Hepatocyte (in vitro differentiated cells): ENCODE measurements at regions not wholly inside any gene's neighbourhood (a gene's known extent, or its start where the extent isn't known, plus 50 kb on each side); places are given as distances from the start of the nearest gene placed in this dataset.

ENCODE experiments used
- DNase-seq: peaks from one replicate; pipeline ENCODE4 v3.0.0-alpha.2; 2016; ENCODE audit warnings: low spot score
- H2AFZ ChIP-seq: fragments of 200-600 bp; sonication (generic); 2 replicates; pipeline ENCODE4 v1.6.0; 2016; ENCODE audit warnings: antibody characterized with exemption, mild to moderate bottlenecking
- H3K27ac ChIP-seq: fragments of 200-600 bp; sonication (generic); 2 replicates; pipeline ENCODE4 v1.5.1; 2016; ENCODE audit warnings: mild to moderate bottlenecking
- H3K27me3 ChIP-seq: fragments of 200-600 bp; sonication (generic); 2 replicates; pipeline ENCODE4 v1.6.1; 2016
- H3K36me3 ChIP-seq: fragments of 200-600 bp; sonication (generic); replicated peaks from 2 replicates; pipeline ENCODE4 v1.5.1; 2016; ENCODE audit warnings: low read depth; ENCODE audit not compliant: insufficient read depth
- H3K4me1 ChIP-seq: fragments of 200-600 bp; sonication (generic); 2 replicates; pipeline ENCODE4 v1.5.1; 2016; ENCODE audit warnings: mild to moderate bottlenecking, moderate library complexity; ENCODE audit not compliant: insufficient read depth
- H3K4me2 ChIP-seq: fragments of 200-600 bp; sonication (generic); 2 replicates; pipeline ENCODE4 v1.6.0; 2016
- H3K4me3 ChIP-seq: fragments of 200-600 bp; sonication (generic); 2 replicates; pipeline ENCODE4 v1.5.1; 2016; ENCODE audit warnings: mild to moderate bottlenecking
- H3K79me2 ChIP-seq: fragments of 200-600 bp; sonication (generic); 2 replicates; pipeline ENCODE4 v1.6.0; 2017; ENCODE audit warnings: mild to moderate bottlenecking
- H3K9me2 ChIP-seq: fragments of 200-600 bp; sonication (generic); replicated peaks from 2 replicates; pipeline ENCODE4 v1.6.0; 2017; ENCODE audit warnings: mild to moderate bottlenecking; ENCODE audit not compliant: insufficient read depth
- H3K9me3 ChIP-seq: fragments of 200-600 bp; sonication (generic); 2 replicates; pipeline ENCODE4 v1.5.1; 2016; ENCODE audit warnings: low read depth, mild to moderate bottlenecking
- H4K20me1 ChIP-seq: fragments of 200-600 bp; sonication (generic); 2 replicates; pipeline ENCODE4 v1.6.0; 2016; ENCODE audit warnings: mild to moderate bottlenecking; ENCODE audit not compliant: insufficient read depth, poor library complexity, severe bottlenecking
- EZH2 ChIP-seq: fragments of 200-600 bp; sonication (generic); IDR thresholded peaks from 2 replicates; pipeline ENCODE4 v1.6.1; 2016; ENCODE audit warnings: antibody characterized with exemption, mild to moderate bottlenecking, borderline replicate concordance
- EZH2phosphoT487 ChIP-seq: fragments of 200-600 bp; sonication (generic); IDR thresholded peaks from one replicate; pipeline ENCODE4 v1.6.1; 2018; ENCODE audit warnings: antibody characterized with exemption, mild to moderate bottlenecking, low read depth, moderate library complexity; ENCODE audit not compliant: unreplicated experiment, severe bottlenecking
- WGBS: methylation state at CpG from one replicate; pipeline ENCODE4 v1.1.6; 2016; ENCODE audit warnings: low lambda C conversion rate; ENCODE audit errors: missing lambda C conversion rate; 5-methylcytosine and 5-hydroxymethylcytosine counted together
- TF ChIP-seq, protein P1 (sequence below): fragments of 200-600 bp; sonication (generic); IDR thresholded peaks from 2 replicates; pipeline ENCODE4 v1.5.1; 2016; ENCODE audit warnings: antibody characterized with exemption, mild to moderate bottlenecking; ENCODE audit not compliant: poor library complexity

DNA sequence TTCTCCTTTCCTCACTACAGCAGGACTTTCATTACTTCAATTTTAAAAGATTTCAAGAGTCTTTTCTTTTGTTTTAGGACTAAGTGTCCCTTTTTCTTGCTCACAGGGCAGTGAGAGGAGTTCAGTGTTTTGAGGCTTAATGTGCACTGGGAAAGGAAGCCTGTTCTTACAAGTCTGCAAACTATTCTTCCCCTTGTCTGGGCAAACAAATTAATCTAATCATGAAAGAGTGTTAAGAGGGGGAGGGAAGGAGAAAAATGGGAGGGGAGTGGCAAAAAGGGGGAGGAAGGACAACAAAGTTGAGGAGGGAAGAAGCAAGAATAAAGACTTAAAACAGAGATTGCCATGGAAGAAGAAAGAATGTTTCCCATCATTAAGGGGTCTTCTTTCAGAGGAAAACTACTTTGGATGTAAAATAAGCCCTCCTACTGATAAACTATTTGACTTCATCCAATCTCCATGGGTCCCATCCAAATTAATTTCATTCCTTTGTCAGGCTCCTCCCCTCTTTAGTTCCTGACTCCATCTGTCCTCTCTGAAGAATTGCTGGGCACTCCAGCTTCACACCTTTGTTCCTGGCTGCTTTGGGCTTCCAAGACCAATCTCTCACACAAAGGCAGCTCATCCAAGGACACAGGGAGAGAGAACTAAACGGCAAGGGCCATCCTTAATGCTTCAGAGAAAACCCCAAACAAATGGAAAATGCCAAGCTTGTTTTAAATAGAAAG, 244.5 kb downstream of the TPBG start:
- Histone ChIP-seq H3K9me2 (no peaks in the 10 kb centered on the region), H3K4me2 (no peak overlapping the region), H3K4me3 (no peak overlapping the region), H3K27me3 (no peaks in the 10 kb centered on the region), H3K36me3 (no peaks in the 10 kb centered on the region), H3K9me3 (no peaks in the 10 kb centered on the region), H3K4me1 (peaks cover 5% of the 10 kb centered on the region), H2AFZ (no peak overlapping the region), H4K20me1 (no peaks in the 10 kb centered on the region), H3K27ac (peak overlapping the region; percentile 38), H3K79me2 (no peaks in the 10 kb centered on the region)
- WGBS, result 32% methylated on average over 1 of the region's 1 CpG
- no peak for DNase-seq
- TF ChIP-seq EZH2, result no peak
- TF ChIP-seq, protein P1, sequence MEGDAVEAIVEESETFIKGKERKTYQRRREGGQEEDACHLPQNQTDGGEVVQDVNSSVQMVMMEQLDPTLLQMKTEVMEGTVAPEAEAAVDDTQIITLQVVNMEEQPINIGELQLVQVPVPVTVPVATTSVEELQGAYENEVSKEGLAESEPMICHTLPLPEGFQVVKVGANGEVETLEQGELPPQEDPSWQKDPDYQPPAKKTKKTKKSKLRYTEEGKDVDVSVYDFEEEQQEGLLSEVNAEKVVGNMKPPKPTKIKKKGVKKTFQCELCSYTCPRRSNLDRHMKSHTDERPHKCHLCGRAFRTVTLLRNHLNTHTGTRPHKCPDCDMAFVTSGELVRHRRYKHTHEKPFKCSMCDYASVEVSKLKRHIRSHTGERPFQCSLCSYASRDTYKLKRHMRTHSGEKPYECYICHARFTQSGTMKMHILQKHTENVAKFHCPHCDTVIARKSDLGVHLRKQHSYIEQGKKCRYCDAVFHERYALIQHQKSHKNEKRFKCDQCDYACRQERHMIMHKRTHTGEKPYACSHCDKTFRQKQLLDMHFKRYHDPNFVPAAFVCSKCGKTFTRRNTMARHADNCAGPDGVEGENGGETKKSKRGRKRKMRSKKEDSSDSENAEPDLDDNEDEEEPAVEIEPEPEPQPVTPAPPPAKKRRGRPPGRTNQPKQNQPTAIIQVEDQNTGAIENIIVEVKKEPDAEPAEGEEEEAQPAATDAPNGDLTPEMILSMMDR, result no peak
- no peak for TF ChIP-seq EZH2phosphoT487

DNA sequence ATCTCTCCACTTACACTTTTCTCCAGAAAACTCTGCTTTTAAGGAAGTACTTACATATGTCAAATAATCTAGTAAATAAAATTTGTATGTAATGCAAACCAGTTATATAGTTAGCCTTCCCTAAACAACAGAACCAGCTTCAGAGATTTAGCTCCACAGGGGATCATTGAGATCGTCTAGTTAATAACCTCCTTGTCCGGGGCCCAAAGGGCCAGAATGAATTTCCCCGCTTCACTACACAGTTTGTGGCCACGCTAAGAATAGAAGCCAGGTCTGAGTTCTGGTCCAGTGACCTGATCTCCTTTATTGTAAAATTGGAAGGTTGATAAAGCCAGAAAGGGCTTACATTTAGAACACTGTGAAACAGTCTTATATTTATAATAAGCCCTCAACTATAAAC, 245.2 kb downstream of the TPBG start:
- DNase-seq, result no peak
- no peaks in the 10 kb centered on the region for H4K20me1 ChIP-seq
- H3K4me3 ChIP-seq, result no peak overlapping the region
- H3K27me3 ChIP-seq, result no peaks in the 10 kb centered on the region
- no peaks in the 10 kb centered on the region for H3K79me2 ChIP-seq
- H3K4me2 ChIP-seq, result no peak overlapping the region
- peaks cover 5% of the 10 kb centered on the region for H3K4me1 ChIP-seq
- H3K27ac ChIP-seq, result no peak overlapping the region
- no peaks in the 10 kb centered on the region for H3K9me2 ChIP-seq
- no peaks in the 10 kb centered on the region for H3K36me3 ChIP-seq
- TF ChIP-seq, protein P1, result no peak
- TF ChIP-seq EZH2 (no peak), EZH2phosphoT487 (no peak)
- 71% methylated on average over 4 of the region's 4 CpGs for WGBS
- no peak overlapping the region for H2AFZ ChIP-seq
- H3K9me3 ChIP-seq, result no peaks in the 10 kb centered on the region

DNA sequence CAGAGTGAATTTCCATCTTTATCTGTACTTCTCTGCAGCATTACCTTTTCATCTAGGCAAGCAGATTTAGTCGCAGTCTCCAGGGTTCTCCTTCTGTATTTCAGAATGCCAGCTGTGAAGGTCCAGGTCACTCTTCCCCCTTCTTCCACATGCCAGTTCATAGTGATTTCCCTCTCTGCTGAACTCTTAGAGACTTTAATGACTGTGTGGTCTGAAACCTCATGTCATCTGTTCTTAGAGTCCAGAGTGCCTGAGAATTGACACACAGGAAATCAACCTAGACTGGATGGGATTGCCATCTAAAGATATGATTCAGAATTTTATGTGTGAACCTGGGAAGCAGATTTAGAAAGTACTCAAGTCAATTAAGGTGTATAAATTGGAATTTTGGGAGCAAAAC, 248.1 kb downstream of the TPBG start:
- H2AFZ ChIP-seq, result no peak overlapping the region
- H3K4me1 ChIP-seq, result peaks cover 5% of the 10 kb centered on the region
- H3K27me3 ChIP-seq, result no peaks in the 10 kb centered on the region
- no peaks in the 10 kb centered on the region for H3K79me2 ChIP-seq
- no peak overlapping the region for H3K4me3 ChIP-seq
- H3K4me2 ChIP-seq, result no peak overlapping the region
- H3K9me3 ChIP-seq, result no peaks in the 10 kb centered on the region
- no peaks in the 10 kb centered on the region for H3K36me3 ChIP-seq
- DNase-seq, result no peak
- no peaks in the 10 kb centered on the region for H4K20me1 ChIP-seq
- WGBS, result 100% methylated on average over 1 of the region's 1 CpG
- no peak for TF ChIP-seq EZH2phosphoT487
- no peak for TF ChIP-seq EZH2
- TF ChIP-seq, protein P1, result no peak
- no peak overlapping the region for H3K27ac ChIP-seq
- no peaks in the 10 kb centered on the region for H3K9me2 ChIP-seq
